ENCODE measurements at regions not wholly inside any gene's neighbourhood (a gene's known extent, or its start where the extent isn't known, plus 50 kb on each side); places are given as distances from the start of the nearest gene placed in this dataset.
A peak's percentile ranks its signal among the peaks of the same experiment; 100 is the strongest.

- Mint-ChIP-seq H3K4me3 (no peak overlapping the region), H3K9me3 (ENCODE audit: insufficient read depth) (peaks cover 2% of the 10 kb centered on the region), H3K27me3 (ENCODE audit: low read depth) (peaks cover 5% of the 10 kb centered on the region), H3K27ac (no peak overlapping the region), H3K4me1 (ENCODE audit: low read depth) (peaks cover 31% of the 10 kb centered on the region), H3K36me3 (ENCODE audit: low read depth) (peaks cover 13% of the 10 kb centered on the region)
- DNase-seq = peak; percentile 11
- ATAC-seq = no peak
- ChIA-PET CTCF (no interaction called here), POLR2A (no interaction called here)
These were observed 130.8 kb downstream of the DNAJB6 start for GRCh38 chr7:157467496-157468212.

GRCh38 chr7:157468221-157469111, 131.7 kb downstream of the DNAJB6 start:
- no peak for ATAC-seq
- POLR2A ChIA-PET = no interaction called here

DNA sequence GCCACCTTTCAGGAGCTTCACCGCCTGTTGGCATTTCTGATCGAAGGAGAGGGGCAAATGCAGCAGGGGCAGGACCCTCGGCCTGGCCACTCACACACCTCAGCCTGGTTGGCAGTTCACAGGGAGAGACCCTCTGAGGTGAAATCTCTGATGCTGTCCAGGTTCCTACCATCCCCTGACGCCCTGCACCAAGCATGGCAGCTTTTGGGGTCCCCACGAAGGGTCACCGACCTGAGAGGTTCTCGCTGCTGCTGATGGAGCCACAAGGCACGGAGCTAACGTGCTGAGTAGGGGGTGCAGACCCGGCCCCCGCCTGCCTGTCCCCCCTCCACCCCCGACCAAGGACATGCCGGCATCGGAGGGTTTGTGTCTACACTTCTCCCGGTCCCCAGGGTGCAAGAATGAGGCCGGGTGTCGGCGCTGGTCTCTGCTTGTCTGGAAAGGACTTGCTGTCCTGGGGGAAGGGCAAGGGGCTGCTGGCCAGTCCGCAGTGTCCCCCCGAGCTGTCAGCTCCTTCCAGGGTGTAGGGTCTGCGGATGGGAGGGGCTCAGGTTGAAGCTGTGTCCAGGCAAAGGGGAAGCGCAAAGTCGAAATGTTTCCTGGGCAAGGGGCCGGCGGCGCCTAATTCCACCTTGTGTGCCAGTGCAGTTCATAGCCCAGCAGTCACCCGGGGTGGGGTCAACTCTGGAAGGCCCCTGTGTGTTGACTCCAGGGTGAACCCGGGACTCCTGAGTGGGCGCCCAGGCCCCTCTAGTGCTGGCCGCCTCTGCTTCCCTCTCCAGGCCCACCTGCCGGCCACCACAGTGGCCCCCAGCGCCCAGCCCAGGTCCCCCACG, 132.6 kb downstream of the DNAJB6 start:
- Mint-ChIP-seq H3K27me3 (ENCODE audit: low read depth) (peaks cover 2% of the 10 kb centered on the region), H3K4me1 (ENCODE audit: low read depth) (peaks cover 34% of the 10 kb centered on the region), H3K9me3 (ENCODE audit: insufficient read depth) (peaks cover 17% of the 10 kb centered on the region), H3K4me3 (no peak overlapping the region), H3K36me3 (ENCODE audit: low read depth) (peaks cover 27% of the 10 kb centered on the region), H3K27ac (no peak overlapping the region)
- ChIA-PET POLR2A (no interaction called here), CTCF (no interaction called here)
- DNase-seq (peak; percentile 19), ATAC-seq (no peak)

More at GRCh38 chr7:157468221-157469111, 131.7 kb downstream of the DNAJB6 start:
- Mint-ChIP-seq H3K27me3 (ENCODE audit: low read depth) (peaks cover 2% of the 10 kb centered on the region), H3K4me1 (ENCODE audit: low read depth) (peaks cover 34% of the 10 kb centered on the region), H3K4me3 (no peak overlapping the region), H3K9me3 (ENCODE audit: insufficient read depth) (peaks cover 10% of the 10 kb centered on the region), H3K27ac (no peak overlapping the region), H3K36me3 (ENCODE audit: low read depth) (peaks cover 21% of the 10 kb centered on the region)
- DNase-seq = peak; percentile 12
- CTCF ChIA-PET = no interaction called here

DNA sequence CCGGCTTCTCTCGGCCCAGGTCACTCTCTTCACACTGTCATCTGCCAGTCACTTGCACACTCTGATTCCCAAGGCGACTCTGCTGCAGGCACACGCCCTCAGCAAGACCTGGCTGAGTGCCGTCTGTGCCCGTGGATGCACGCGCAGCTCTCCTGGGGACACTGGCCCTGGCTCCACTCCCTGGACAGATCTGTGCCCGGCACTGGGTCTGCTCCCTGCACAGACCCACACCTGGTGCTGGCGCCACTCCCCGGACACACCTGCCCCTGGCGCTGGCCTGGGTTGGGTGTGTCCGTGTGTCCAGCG, 133.2 kb downstream of the DNAJB6 start:
- POLR2A ChIA-PET = no interaction called here

GRCh38 chr7:157470701-157471131, 133.9 kb downstream of the DNAJB6 start:
- H3K36me3 Mint-ChIP-seq (ENCODE audit: low read depth) = peaks cover 37% of the 10 kb centered on the region
- CTCF ChIA-PET = interaction anchor here (0.9 kb wide), 2 partner anchors 8 to 84 kb away, joined by 3 read pairs; no protein-coding TSS in a partner anchor
- no peak for ATAC-seq
- H3K4me1 Mint-ChIP-seq (ENCODE audit: low read depth) = peaks cover 34% of the 10 kb centered on the region
- POLR2A ChIA-PET = no interaction called here
- no peak for DNase-seq
- H3K27ac Mint-ChIP-seq = peak overlapping the region; percentile 97
- peaks cover under 1% of the 10 kb centered on the region for H3K27me3 Mint-ChIP-seq (ENCODE audit: low read depth)
- H3K9me3 Mint-ChIP-seq (ENCODE audit: insufficient read depth) = peaks cover 25% of the 10 kb centered on the region
- peak overlapping the region; percentile 37 for H3K4me3 Mint-ChIP-seq

More for the DNA sequence above, 133.2 kb downstream of the DNAJB6 start:
- no peak for ATAC-seq
- no peak overlapping the region for H3K4me3 Mint-ChIP-seq
- no peak overlapping the region for H3K27ac Mint-ChIP-seq
- CTCF ChIA-PET = no interaction called here
- H3K36me3 Mint-ChIP-seq (ENCODE audit: low read depth) = peaks cover 32% of the 10 kb centered on the region
- peaks cover 22% of the 10 kb centered on the region for H3K9me3 Mint-ChIP-seq (ENCODE audit: insufficient read depth)
- peaks cover 34% of the 10 kb centered on the region for H3K4me1 Mint-ChIP-seq (ENCODE audit: low read depth)
- DNase-seq = no peak
- peaks cover 2% of the 10 kb centered on the region for H3K27me3 Mint-ChIP-seq (ENCODE audit: low read depth)

DNA sequence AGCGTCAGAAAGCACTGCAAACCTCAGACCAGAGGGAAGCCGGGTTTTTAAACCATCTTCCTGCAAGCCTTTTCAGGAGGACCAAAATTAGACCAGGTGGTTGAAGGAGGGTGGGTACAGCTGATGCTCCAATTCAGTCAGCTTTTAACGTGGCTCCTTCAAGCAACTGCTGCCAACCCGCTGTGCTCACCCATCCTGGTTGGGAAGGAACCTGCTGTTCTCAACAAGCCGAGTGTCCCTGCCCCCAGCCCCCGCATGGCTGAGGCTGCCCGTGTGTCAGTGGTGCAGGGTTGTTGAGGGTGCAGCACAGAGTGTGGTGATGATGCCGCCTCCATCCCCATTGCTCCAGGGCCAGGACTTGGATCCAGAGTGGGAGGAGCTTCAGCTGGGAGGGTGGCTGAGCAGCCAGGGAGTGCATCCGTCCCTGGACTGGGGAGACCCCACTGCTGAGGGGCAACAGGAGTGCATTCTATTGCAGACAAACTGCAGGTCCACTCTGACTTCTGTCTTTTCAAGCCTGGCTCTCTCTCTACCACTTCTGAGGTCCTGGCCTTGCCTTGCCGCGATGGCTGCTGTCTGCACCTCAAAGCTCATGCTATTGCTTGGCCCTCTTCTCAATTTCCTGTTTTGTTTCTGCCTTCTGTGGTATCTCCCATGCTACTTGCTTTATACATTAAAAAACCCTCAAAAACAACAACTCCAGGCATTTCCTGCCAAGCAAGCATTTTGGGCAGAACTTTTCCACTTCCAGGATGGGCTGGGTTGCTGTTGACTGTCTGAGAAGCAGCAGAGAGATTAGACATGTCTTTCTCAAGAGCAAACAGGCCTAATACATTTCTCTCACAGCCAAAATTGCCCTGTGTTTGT, 134.7 kb downstream of the DNAJB6 start:
- peak; percentile 72 for DNase-seq
- Mint-ChIP-seq H3K4me3 (peak overlapping the region; percentile 37), H3K9me3 (ENCODE audit: insufficient read depth) (peaks cover 25% of the 10 kb centered on the region), H3K27ac (peak overlapping the region; percentile 97), H3K27me3 (ENCODE audit: low read depth) (no peaks in the 10 kb centered on the region), H3K4me1 (ENCODE audit: low read depth) (peaks cover 37% of the 10 kb centered on the region), H3K36me3 (ENCODE audit: low read depth) (peaks cover 40% of the 10 kb centered on the region)
- POLR2A ChIA-PET = interaction anchor here (0.5 to 0.8 kb wide), 2 partner anchors 14 to 169 kb away, joined by 3 read pairs; no protein-coding TSS in a partner anchor
- peak; percentile 72 for ATAC-seq
- CTCF ChIA-PET = interaction anchor here (0.9 to 1.4 kb wide), 4 partner anchors 8 to 85 kb away, joined by 3 to 4 read pairs (median 3); no protein-coding TSS in a partner anchor

DNA sequence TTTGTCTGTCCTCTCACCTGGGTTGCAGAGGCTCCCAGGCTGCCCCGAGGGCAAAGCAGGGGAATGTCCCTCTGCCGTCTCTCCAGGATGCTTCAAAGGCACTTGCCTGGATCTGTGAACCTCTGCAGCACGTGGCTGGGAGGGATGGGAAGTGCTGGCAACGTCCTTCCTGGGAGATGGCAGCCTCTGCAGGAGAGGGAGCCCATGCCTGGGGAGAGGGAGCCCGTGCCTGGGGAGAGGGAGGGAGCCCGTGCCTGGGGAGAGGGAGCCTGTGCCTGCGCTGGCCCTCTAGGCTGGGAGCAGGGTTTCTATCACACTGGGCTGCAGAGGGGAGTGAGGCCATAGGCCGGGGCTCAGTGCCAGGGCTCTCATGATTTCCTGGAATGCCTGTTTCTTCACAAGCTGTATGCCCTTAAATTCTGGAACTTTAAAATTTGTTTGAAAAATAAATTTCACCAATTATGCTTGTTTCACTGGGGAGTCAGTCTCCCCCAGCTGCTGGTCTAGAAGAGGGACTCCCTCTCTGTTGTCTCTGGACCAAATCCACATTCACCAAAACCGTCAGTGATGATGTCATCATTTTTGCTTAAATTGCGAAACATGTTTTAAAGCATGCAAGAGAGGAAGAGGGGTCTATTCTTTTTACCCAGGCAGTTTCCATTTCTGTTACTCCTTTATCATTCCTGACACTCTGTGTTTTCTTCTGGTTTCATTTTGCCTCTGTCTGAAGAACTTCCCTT, 135.7 kb downstream of the DNAJB6 start:
- ChIA-PET POLR2A (no interaction called here), CTCF (interaction anchor here (1.2 to 1.4 kb wide), 2 partner anchors 20 to 40 kb away, joined by 3 to 4 read pairs; no protein-coding TSS in a partner anchor)
- Mint-ChIP-seq H3K27ac (peak overlapping the region; percentile 97), H3K9me3 (ENCODE audit: insufficient read depth) (peaks cover 25% of the 10 kb centered on the region), H3K27me3 (ENCODE audit: low read depth) (no peaks in the 10 kb centered on the region), H3K4me1 (ENCODE audit: low read depth) (peaks cover 42% of the 10 kb centered on the region), H3K36me3 (ENCODE audit: low read depth) (peaks cover 40% of the 10 kb centered on the region), H3K4me3 (peak overlapping the region; percentile 28)
- DNase-seq (no peak), ATAC-seq (no peak)

- peaks cover 42% of the 10 kb centered on the region for H3K36me3 Mint-ChIP-seq (ENCODE audit: low read depth)
- H3K27me3 Mint-ChIP-seq (ENCODE audit: low read depth) = no peaks in the 10 kb centered on the region
- peaks cover 25% of the 10 kb centered on the region for H3K9me3 Mint-ChIP-seq (ENCODE audit: insufficient read depth)
- POLR2A ChIA-PET = no interaction called here
- ATAC-seq (no peak), DNase-seq (no peak)
- peaks cover 48% of the 10 kb centered on the region for H3K4me1 Mint-ChIP-seq (ENCODE audit: low read depth)
- H3K27ac Mint-ChIP-seq = peak overlapping the region; percentile 97
- peak overlapping the region; percentile 28 for H3K4me3 Mint-ChIP-seq
- CTCF ChIA-PET = no interaction called here
These were observed 136.3 kb downstream of the DNAJB6 start for GRCh38 chr7:157473051-157473569.

- no peak overlapping the region for H3K4me3 Mint-ChIP-seq
- peaks cover 53% of the 10 kb centered on the region for H3K4me1 Mint-ChIP-seq (ENCODE audit: low read depth)
- no peaks in the 10 kb centered on the region for H3K27me3 Mint-ChIP-seq (ENCODE audit: low read depth)
- no peak for ATAC-seq
- H3K36me3 Mint-ChIP-seq (ENCODE audit: low read depth) = peaks cover 46% of the 10 kb centered on the region
- DNase-seq = no peak
- ChIA-PET POLR2A (no interaction called here), CTCF (interaction anchor here (0.7 to 1.4 kb wide), 4 partner anchors 10 to 49 kb away, joined by 3 to 5 read pairs (median 4); no protein-coding TSS in a partner anchor)
- peaks cover 25% of the 10 kb centered on the region for H3K9me3 Mint-ChIP-seq (ENCODE audit: insufficient read depth)
- H3K27ac Mint-ChIP-seq = no peak overlapping the region
These were observed 137.9 kb downstream of the DNAJB6 start for GRCh38 chr7:157474685-157475084.

- no peak for DNase-seq
- no peak overlapping the region for H3K4me3 Mint-ChIP-seq
- H3K4me1 Mint-ChIP-seq (ENCODE audit: low read depth) = peaks cover 53% of the 10 kb centered on the region
- no peaks in the 10 kb centered on the region for H3K27me3 Mint-ChIP-seq (ENCODE audit: low read depth)
- peaks cover 25% of the 10 kb centered on the region for H3K9me3 Mint-ChIP-seq (ENCODE audit: insufficient read depth)
- ATAC-seq = no peak
- H3K27ac Mint-ChIP-seq = no peak overlapping the region
- ChIA-PET CTCF (interaction anchor here (1.1 to 1.4 kb wide), 3 partner anchors 9 to 42 kb away, joined by 3 to 5 read pairs (median 4); no protein-coding TSS in a partner anchor), POLR2A (no interaction called here)
- peaks cover 46% of the 10 kb centered on the region for H3K36me3 Mint-ChIP-seq (ENCODE audit: low read depth)
These were observed 138.3 kb downstream of the DNAJB6 start for GRCh38 chr7:157475095-157475494.
